ENCODE measurements at regions not wholly inside any gene's neighbourhood (a gene's known extent, or its start where the extent isn't known, plus 50 kb on each side); places are given as distances from the start of the nearest gene placed in this dataset.

GRCh38 chr3:152922554-152922953 lies 87.6 kb downstream of the P2RY1 start:
- no peak for TF ChIP-seq CTCF (conservative IDR thresholded peaks at IDR 0.05; ENCODE audit: low read length)
- no peak for TF ChIP-seq EZH2phosphoT487 (IDR thresholded peaks at IDR 0.05; ENCODE audit: borderline replicate concordance, low read depth, low read length)

Data from OCI-LY7 (cell line).